Fibroblast of mammary gland (primary cell): ENCODE measurements at regions not wholly inside any gene's neighbourhood (a gene's known extent, or its start where the extent isn't known, plus 50 kb on each side); places are given as distances from the start of the nearest gene placed in this dataset.

Experiments used
- DNase-seq: peaks from one replicate; pipeline ENCODE4 v3.0.0-alpha.2; 2010; ENCODE audit warnings: low read depth
- H3K4me3 ChIP-seq: 2 replicates; pipeline ENCODE4 v1.5.1; 2011; ENCODE audit warnings: low read depth, mild to moderate bottlenecking, low read length, moderate library complexity; ENCODE audit not compliant: control insufficient read depth
- TF ChIP-seq, protein P1 (sequence below): conservative IDR thresholded peaks from 2 replicates; pipeline ENCODE4 v1.5.1; 2011; ENCODE audit warnings: low read depth, low read length, inconsistent platforms; ENCODE audit not compliant: control insufficient read depth, insufficient read depth

DNA sequence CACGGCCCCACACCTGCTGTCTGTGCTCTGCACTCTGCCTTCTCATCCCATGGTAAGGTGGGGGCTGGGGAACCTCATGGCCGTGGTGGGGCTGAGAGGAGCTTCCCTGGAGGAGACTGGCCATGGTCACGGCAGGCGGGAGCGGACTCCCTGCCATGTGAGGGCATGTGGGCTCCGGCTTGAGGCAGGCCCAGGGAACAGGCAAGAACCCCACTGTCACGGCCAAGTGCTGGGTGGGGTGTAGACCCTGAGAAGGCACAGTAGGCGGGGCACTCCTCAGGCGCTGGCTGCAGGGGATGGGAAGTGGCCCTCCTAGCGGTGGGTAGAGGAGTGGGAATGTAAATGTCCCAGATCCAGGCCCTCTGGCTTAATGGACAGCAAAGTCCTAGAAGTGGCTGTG, 1262.7 kb downstream of the BRD1 start:
- no peak for DNase-seq
- H3K4me3 ChIP-seq, result no peak overlapping the region
- TF ChIP-seq, protein P1, sequence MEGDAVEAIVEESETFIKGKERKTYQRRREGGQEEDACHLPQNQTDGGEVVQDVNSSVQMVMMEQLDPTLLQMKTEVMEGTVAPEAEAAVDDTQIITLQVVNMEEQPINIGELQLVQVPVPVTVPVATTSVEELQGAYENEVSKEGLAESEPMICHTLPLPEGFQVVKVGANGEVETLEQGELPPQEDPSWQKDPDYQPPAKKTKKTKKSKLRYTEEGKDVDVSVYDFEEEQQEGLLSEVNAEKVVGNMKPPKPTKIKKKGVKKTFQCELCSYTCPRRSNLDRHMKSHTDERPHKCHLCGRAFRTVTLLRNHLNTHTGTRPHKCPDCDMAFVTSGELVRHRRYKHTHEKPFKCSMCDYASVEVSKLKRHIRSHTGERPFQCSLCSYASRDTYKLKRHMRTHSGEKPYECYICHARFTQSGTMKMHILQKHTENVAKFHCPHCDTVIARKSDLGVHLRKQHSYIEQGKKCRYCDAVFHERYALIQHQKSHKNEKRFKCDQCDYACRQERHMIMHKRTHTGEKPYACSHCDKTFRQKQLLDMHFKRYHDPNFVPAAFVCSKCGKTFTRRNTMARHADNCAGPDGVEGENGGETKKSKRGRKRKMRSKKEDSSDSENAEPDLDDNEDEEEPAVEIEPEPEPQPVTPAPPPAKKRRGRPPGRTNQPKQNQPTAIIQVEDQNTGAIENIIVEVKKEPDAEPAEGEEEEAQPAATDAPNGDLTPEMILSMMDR, result no peak

DNA sequence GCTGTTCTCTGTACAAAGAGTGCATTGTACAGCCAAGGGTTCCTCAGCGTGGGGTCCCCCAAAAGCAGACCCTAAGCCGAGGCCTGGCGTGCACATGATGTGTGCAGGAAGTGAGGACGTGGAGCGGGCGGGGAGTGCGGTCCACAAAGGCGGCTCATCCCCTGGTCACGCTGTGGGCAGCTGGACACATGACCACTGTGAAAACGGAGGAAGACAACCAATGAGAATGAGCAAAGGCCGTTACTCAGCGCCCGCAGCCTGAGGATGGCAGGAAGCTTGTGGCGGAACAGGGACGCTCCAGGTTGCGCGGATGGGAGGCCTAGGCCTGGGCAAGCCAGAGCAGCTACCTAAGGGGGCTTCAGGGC, 1263.7 kb downstream of the BRD1 start:
- H3K4me3 ChIP-seq, result no peak overlapping the region
- TF ChIP-seq, protein P1, result no peak
- DNase-seq, result no peak

DNA sequence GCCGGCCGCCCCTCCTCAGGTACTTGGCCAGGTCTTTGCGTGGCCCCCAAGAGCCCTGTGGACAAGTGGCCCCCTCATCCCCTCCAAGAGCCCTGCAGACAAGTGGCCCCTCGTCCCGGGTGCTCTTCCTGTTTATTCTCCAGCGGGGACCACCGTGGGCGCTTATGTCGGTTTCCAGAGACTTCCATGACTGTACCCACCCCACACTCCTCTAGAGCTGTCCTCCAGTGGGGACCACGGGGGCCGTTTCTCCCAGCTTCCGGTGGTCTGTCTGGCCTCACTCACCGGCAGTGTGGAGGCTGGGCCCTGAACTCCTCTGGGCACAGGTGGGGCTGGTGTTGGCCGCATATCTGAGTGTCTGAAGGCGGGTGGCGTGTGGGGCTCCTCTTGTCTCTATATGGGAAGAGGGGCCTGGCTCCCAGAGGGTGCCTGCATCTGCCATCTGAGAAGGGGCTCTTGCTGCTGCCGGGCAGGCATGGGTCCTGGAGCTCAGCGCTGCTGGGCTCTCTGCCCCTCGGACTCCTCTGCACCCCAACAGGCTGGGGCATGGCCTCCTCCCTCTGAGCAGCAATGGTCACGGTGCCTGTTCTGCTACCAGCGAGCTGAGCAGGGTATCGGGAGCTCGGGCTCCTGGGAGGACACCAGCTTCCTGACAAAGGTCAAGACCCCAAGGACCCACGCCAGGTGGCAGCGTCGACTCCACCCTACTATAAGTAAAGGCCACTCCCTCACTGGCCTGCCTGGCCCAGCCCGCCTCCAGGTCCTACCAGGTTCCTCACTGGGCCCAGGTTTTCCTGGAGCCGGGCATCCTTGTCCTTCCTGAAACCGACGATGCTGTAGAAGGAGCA, 1264.3 kb downstream of the BRD1 start:
- no peak for DNase-seq
- TF ChIP-seq, protein P1, result no peak

DNA sequence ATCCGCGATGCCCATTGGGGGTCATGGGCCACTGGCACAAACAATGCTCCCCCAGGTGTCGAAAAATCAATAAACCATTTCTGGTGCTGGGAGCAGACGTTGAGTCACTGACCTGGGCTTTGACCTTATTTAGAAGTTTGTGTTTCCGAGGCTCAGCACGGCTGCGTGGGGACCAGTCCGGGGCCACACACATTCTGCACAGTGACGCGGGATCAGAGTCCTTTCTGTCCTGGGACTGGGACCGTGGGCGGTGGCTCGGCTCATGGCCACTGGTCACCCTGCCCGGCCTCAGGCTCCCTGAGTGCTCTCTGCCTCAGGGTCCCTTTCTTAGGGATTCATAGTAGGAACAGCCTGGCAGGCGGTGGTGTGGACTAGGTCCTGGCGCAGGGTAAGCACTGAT, 1266.0 kb downstream of the BRD1 start:
- DNase-seq, result no peak
- TF ChIP-seq, protein P1, result no peak
- H3K4me3 ChIP-seq, result no peak overlapping the region

More for the DNA sequence above, 1264.3 kb downstream of the BRD1 start:
- H3K4me3 ChIP-seq, result no peak overlapping the region

DNA sequence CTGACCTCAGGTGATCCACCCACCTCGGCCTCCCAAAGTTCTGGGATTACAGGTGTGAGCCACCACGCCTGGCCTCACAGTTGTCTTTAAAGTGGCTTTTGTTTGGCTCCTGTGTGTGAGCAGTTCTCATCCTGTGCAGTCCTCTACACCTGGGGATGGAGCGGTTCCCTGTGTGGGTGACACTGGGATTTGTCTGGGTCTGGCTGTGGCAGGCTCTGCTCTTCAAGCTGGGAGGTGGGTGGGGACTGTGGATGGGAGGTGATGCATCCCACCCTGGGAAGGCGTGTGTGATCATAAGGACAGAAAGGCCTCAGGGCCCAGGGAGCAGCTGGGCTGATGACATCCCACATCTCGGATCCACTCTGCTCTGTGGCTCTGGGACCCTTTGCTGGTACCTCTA, 1266.8 kb downstream of the BRD1 start:
- TF ChIP-seq, protein P1, result no peak

DNA sequence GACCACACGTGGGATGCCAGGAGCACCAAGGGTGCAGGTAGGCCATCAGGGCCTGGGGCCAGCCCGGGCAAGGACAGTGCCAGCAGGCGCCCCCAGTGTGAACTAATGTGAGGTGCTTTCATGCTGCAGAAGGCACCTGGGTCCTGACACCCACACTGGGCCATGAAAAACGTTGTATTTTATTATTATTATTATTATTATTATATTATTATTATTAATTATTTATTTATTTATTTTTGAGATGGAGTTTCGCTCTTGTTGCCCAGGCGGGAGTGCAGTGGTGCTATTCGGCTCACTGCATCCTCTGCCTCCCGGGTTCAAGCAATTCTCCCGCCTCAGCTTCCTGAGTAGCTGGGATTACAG, 1267.3 kb downstream of the BRD1 start:
- DNase-seq, result no peak
- TF ChIP-seq, protein P1, result no peak
- H3K4me3 ChIP-seq, result no peak overlapping the region

More for the DNA sequence above, 1266.8 kb downstream of the BRD1 start:
- no peak overlapping the region for H3K4me3 ChIP-seq
- DNase-seq, result no peak
